Lower lobe of right lung (tissue), 2 donors: ENCODE measurements at regions not wholly inside any gene's neighbourhood (a gene's known extent, or its start where the extent isn't known, plus 50 kb on each side); places are given as distances from the start of the nearest gene placed in this dataset.

Source experiments
- ATAC-seq, 2 donors: fragments of 200-7000 bp; cut with Tn5 transposase; one replicate each; pipeline ENCODE4 v1.9.1; 2020 to 2022; ENCODE audit warnings: mild to moderate bottlenecking in 2 of 2, moderate library complexity in 2 of 2
- DNase-seq: peaks from one replicate; pipeline ENCODE4 v3.0.0-alpha.2; 2020
- H3K27ac ChIP-seq: fragments of 200-600 bp; one replicate; pipeline ENCODE4 v1.8.0; 2022
- H3K27me3 ChIP-seq: fragments of 200-600 bp; one replicate; pipeline ENCODE4 v1.8.0; 2022; ENCODE audit warnings: low read depth
- H3K36me3 ChIP-seq: fragments of 200-600 bp; one replicate; pipeline ENCODE4 v1.8.0; 2022; ENCODE audit warnings: mild to moderate bottlenecking
- H3K4me1 ChIP-seq: fragments of 200-600 bp; one replicate; pipeline ENCODE4 v1.8.0; 2022
- H3K4me3 ChIP-seq: fragments of 200-600 bp; one replicate; pipeline ENCODE4 v1.8.0; 2022; ENCODE audit warnings: mild to moderate bottlenecking
- H3K9me3 ChIP-seq: fragments of 200-600 bp; one replicate; pipeline ENCODE4 v1.8.0; 2022
- intact Hi-C: fragments of 100-400 bp; cut with DNase I; formaldehyde crosslinking; loops from one replicate; pipeline ENCODE4 v1.11.0; 2022
- TF ChIP-seq, protein P1 (sequence below): fragments of 200-600 bp; IDR thresholded peaks from one replicate; pipeline ENCODE4 v1.8.0; 2022; ENCODE audit warnings: antibody characterized with exemption, mild to moderate bottlenecking
- donor health status: DM: no; HTN: yes; CAD: no; lungs with severe emphysema.

DNA sequence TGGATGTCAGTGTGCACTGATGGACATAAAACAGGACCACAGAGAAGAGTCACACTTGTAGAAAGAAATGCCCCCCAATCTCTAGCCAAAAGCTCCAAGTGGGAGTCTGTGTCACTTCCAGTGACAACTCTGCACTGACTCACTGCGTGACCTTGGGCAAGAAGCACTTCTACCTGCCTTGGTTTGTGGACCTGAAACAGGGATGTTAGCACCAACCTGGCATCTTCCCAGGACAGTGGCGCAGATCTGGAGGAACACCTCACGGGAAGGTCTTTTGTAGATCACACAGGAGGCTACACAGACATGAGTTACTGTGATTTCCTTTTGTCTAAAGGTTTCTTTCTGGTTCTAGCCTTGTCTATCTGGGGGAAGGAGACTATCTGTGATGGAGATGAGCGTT, 80.5 kb upstream of the DHRSX start:
- Histone ChIP-seq H3K4me3 (no peak overlapping the region), H3K36me3 (no peaks in the 10 kb centered on the region), H3K9me3 (no peaks in the 10 kb centered on the region), H3K4me1 (no peaks in the 10 kb centered on the region), H3K27me3 (peaks cover 39% of the 10 kb centered on the region), H3K27ac (no peak overlapping the region)
- no peak for ATAC-seq
- intact Hi-C loops, result no loop called here
- DNase-seq, result no peak
- TF ChIP-seq, protein P1, sequence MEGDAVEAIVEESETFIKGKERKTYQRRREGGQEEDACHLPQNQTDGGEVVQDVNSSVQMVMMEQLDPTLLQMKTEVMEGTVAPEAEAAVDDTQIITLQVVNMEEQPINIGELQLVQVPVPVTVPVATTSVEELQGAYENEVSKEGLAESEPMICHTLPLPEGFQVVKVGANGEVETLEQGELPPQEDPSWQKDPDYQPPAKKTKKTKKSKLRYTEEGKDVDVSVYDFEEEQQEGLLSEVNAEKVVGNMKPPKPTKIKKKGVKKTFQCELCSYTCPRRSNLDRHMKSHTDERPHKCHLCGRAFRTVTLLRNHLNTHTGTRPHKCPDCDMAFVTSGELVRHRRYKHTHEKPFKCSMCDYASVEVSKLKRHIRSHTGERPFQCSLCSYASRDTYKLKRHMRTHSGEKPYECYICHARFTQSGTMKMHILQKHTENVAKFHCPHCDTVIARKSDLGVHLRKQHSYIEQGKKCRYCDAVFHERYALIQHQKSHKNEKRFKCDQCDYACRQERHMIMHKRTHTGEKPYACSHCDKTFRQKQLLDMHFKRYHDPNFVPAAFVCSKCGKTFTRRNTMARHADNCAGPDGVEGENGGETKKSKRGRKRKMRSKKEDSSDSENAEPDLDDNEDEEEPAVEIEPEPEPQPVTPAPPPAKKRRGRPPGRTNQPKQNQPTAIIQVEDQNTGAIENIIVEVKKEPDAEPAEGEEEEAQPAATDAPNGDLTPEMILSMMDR, result no peak

DNA sequence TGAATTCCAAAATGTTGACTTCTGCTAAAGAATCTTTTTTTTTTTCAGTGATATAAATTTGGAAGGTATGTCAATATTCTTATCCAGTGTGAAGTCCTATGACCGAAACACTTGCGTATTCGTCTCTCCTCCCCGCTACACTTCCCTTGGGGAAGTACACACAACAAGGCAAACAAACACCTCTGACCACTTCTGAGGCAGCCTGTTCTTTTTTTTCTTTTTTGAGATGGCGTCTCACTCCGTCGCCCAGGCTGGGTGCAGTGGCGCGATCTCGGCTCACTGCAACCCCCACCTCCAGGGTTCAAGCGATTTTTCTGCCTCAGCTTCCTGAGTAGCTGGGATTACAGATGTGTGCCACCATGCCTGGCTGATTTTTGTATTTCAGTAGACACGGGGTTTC, 78.1 kb upstream of the DHRSX start:
- no peaks in the 10 kb centered on the region for H3K9me3 ChIP-seq
- peaks cover 30% of the 10 kb centered on the region for H3K27me3 ChIP-seq
- intact Hi-C loops, result no loop called here
- no peak overlapping the region for H3K4me3 ChIP-seq
- H3K4me1 ChIP-seq, result no peaks in the 10 kb centered on the region
- ATAC-seq, result peak in 1 of 2 donors; percentile 67
- H3K36me3 ChIP-seq, result no peaks in the 10 kb centered on the region
- TF ChIP-seq, protein P1, result no peak
- H3K27ac ChIP-seq, result no peak overlapping the region
- DNase-seq, result no peak

DNA sequence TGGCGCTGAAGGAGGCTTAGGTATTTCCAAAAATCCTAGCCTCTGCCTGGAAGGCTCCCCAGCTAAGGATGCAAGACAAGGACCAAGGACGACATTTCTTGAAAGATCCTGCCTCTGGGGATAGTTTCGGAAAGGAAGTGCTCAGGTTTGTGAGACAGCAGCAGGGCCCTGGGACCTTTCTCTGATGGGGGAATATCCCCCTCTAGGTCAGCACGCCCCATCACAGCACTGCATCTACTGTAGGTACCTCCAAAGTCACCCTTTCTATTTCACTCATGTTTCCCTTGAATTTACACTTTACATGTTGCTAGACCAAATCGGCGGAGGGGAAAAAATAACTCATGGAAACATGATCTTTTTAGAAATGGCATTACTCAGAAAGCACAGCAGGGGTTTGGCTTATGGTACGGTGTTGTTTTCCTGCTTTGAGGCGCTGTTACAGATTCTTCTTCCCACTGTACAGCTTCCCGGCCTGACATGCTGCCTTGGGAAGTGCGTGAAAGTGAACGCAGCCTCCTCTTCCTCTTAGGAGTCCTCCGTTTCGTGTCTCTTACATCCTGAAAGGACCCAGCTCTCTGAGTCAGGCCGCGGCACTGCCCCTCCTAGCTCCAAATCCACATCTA, 77.2 kb upstream of the DHRSX start:
- no peak for ATAC-seq
- Histone ChIP-seq H3K9me3 (no peaks in the 10 kb centered on the region), H3K4me3 (no peak overlapping the region), H3K36me3 (no peaks in the 10 kb centered on the region), H3K27ac (no peak overlapping the region), H3K4me1 (no peaks in the 10 kb centered on the region), H3K27me3 (peaks cover 21% of the 10 kb centered on the region)
- no peak for DNase-seq
- TF ChIP-seq, protein P1, result no peak
- intact Hi-C loops, result no loop called here

DNA sequence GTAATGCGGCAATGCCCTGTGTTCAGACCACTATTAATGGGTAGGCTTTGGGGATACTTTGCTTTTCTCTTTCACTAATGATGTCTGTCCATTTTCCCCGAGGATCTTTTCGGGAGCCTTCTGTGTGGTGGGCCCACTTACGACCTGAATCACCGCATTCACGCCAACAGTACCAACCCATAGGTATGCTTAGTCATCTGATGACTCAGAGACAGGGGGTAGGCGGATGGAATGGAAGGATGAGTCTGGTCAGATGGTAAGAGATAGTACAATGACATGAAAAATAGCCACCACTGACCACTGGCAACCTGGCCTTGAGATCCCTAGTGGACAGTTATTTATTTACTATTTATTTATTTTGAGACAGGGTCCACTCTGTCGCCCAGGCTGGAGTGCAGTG, 76.0 kb upstream of the DHRSX start:
- Histone ChIP-seq H3K9me3 (no peaks in the 10 kb centered on the region), H3K27me3 (peaks cover 9% of the 10 kb centered on the region), H3K36me3 (no peaks in the 10 kb centered on the region), H3K4me3 (no peak overlapping the region), H3K27ac (no peak overlapping the region), H3K4me1 (no peaks in the 10 kb centered on the region)
- ATAC-seq (no peak), DNase-seq (no peak)
- intact Hi-C loops, result no loop called here
- TF ChIP-seq, protein P1, result no peak

DNA sequence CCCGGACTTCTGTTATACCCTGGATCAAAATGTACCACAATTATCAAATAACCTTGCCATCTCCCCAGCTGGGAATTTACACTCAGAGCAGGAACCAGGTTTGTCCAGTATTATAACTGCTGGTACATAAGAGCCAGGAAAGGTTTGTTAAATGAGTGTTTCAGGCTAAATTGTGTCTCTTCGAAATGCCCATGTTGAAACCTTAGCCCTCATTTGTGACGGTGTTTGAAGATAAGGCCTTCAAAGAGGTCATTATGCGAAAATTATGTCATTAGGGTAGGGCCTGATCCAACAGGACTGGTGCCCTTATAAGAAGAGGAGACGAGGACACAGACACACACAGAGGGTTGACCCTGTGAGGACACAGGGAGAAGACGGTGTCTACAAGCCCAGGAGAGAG, 73.5 kb upstream of the DHRSX start:
- Histone ChIP-seq H3K27me3 (no peaks in the 10 kb centered on the region), H3K27ac (no peak overlapping the region), H3K36me3 (no peaks in the 10 kb centered on the region), H3K4me1 (no peaks in the 10 kb centered on the region), H3K4me3 (no peak overlapping the region), H3K9me3 (no peaks in the 10 kb centered on the region)
- intact Hi-C loops, result no loop called here
- DNase-seq (no peak), ATAC-seq (no peak)
- TF ChIP-seq, protein P1, result no peak
